ENCODE measurements at regions not wholly inside any gene's neighbourhood (a gene's known extent, or its start where the extent isn't known, plus 50 kb on each side); places are given as distances from the start of the nearest gene placed in this dataset.
A peak's percentile ranks its signal among the peaks of the same experiment; 100 is the strongest.
"Not testable (repeated sequence)": the region's sequence is repeated elsewhere in the genome, so short reads cannot be mapped to it uniquely, and the experiment has no call there.

GRCh38 chr18:30929718-30930117, 112.8 kb downstream of the DSC3 start:
- no peak for DNase-seq

- no peak for DNase-seq
Observed at GRCh38 chr18:30929065-30929464, 113.5 kb downstream of the DSC3 start.

DNA sequence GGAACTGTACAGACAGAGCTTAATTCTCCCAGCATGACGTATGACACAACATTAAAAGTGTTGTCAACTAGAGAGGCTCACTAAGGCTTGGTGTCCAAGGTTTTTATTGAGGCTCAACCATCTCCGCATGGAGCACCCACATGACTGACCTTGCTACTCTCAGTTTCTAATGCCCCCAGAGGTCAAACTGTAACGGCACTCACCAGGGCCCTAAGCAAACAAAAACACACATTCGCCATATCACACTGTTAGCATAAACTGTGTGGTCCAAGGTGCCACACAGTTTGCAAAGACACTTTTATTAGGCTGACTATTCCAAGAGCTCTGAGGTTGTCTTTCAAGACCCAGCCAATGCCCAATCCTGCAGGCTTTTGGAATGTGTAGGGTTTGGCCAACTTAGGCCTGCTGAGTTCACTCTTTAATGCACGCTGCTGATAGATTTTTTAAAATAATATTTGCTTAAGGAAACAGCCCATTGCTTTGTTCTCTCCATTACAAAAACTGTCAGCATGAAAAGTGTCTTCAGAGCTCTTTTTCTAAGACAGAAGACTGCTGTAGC, 114.9 kb downstream of the DSC3 start:
- DNase-seq: no peak

DNA sequence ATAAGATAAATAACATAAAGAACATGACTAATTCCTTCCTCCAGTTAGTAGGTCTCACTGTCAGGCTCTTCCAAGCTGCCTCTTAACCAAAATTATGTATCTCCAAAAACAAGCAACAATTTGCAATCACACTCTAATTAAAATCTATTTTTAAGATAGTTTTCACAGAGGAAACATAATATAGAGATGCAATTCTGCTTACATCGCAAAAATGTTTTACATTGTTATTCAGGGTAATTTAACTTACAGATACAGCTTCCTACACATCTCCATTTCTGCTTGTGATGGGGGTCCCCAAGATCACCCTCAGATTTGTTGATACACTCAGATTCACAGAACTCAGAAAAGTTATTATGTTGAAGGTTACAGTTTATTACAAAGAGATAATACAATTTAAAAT, 115.5 kb downstream of the DSC3 start:
- DNase-seq: no peak

DNA sequence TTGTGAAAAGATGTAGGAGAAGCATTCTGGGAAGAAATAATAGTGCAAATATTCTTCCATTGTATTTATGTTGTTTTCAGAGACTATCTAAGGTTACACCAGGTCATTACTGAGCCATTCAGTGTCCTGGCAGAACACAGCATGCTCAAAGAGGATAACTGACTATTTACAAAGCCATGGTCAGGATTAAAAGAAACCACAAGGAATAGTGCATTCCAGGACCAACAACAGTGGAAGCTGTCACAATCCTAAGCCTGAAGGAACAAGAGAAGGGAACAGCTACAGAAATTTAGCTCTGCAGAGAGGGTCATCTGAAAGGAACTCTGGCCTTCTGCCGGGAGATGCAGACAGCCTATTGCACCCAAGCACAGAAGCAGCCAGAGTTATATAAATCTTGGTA, 116.7 kb downstream of the DSC3 start:
- no peak for DNase-seq

GRCh38 chr18:30920757-30921156, 121.8 kb downstream of the DSC3 start:
- no peak for DNase-seq

GRCh38 chr18:30920351-30920750, 122.2 kb downstream of the DSC3 start:
- no peak for DNase-seq

- DNase-seq: no peak
Observed at GRCh38 chr18:30917651-30918050, 124.9 kb downstream of the DSC3 start.

DNA sequence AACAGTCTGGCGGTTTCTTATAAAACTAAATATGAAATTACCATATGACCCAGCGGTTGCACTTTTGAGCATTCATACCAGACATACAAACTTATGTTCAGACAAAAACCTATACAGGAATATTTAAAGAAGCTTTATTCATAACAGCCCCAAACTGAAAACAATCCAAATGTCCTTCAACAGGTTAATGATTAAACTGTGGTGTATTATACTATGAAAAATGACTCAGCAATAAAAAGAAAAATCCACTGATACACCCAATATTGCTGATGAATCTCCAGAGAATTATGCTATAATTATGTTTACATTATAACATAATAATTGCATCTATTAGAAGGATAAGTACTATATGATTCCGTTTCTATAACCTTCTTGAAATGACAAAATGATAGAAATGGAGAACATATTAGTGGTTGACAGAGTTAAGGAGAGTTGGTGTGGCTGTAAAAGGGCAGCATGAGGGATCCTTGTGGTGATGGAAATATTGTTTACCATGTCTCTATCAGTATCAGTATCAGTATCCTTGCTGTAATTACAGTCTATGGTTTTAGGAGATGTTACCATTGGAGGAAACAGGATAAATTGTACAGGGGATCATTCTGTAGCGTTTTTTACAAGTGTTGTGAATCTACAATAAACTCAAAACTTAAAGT, 127.1 kb downstream of the DSC3 start:
- no peak for DNase-seq

GRCh38 chr18:30908381-30908780, 134.2 kb downstream of the DSC3 start:
- DNase-seq: no peak

DNA sequence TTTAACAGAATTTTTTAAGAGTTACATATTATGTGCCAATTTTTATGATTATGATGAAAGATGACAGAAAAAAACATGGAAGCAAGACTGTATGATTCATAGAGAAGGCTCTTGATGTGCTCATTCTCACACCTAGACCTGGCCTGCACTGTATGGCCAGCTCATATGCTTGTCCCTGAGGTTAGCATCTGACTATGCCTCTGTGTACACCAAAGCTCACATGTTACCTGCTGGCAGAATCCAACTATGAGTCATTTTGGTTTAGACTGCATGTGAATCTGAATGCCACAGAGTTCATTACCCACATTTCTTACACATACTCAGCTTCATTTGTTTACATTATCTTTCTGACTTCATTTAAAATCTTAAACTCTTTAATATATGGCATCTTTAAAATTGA, 139.0 kb downstream of the DSC3 start:
- no peak for DNase-seq

DNA sequence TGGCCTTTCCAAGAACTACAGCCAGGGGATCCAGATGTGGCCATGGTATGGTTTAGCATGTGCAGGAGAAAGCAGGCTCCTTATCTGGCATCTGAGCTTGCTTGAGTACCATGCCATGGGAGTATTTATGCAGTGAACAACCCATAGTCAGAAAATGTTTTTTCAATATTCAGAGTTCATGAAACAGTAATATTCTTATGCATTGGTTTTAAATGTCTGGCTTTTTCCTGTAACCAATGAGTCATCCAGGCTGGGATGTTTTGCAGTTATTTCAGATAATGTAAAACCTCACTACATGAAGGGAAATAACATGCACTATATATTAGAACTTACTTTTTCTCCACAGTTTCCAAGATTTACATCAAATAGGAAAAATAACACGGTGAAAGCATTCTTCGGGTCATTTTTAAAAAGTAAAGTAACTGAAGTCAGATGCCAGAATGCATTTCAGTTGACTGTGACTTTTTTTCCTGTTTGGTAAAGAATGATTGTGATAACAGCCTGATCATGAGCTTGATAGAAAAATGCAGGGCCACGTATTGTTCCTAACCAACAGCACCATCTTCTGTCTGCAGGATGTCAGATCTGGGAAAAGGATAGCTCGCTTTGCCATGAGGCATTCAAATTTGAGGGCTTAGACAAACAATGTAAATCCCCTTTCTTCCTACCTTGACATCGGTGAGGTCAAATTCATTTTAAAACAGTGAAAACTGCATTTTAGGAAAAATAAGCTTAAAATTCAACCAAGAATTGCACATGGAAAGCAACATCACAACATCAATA, 152.8 kb downstream of the DSC3 start:
- DNase-seq: peak in 19 of 56 donors; percentile 0 to 29 (median 4)

- no peak for DNase-seq
Observed at GRCh38 chr18:30888344-30888743, 154.2 kb downstream of the DSC3 start.

DNA sequence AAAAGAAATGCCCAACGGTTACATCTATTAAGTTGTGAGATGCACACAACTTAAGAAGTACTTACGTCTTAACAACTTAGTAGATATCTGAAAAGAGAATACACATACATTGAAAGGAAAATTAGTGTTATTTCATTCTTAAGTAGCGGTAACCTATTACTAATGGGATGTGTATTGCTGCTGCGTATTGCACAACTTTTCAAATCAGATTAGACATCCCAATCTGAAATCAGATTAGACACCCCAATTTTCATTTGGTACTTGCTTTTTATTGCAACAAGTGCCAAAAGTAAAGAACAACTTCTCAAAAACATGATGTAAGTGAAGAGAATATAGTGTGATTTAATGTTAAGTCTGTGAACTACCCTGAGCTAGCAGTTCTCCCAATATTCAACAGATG, 155.5 kb downstream of the DSC3 start:
- no peak for DNase-seq

- DNase-seq: no peak
Observed at GRCh38 chr18:30870466-30870865, 172.1 kb downstream of the DSC3 start.

GRCh38 chr18:30862900-30863299, 179.6 kb downstream of the DSC3 start:
- peak in 30 of 56 donors; percentile 0 to 73 (median 22) for DNase-seq

DNA sequence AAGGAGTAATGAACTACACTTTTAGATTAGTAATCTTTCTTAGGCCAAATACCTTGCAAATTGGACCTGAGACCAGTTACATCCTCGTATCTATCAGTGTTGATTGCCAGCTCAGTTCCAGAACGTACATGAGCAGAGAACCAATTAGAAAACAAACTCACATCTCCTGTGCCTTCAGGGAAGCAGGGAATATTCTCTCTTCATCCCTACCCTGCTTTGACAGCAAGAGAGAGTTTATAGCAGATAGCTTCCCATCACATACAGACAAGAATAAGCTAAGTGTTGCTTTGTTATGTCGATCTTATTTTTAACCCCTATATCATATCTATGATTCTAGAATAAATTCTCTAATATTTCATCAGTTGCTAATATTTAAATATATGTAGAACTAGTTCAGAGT, 181.8 kb downstream of the DSC3 start:
- DNase-seq: no peak

GRCh38 chr18:30859036-30859435, 183.5 kb downstream of the DSC3 start:
- DNase-seq: no peak

DNA sequence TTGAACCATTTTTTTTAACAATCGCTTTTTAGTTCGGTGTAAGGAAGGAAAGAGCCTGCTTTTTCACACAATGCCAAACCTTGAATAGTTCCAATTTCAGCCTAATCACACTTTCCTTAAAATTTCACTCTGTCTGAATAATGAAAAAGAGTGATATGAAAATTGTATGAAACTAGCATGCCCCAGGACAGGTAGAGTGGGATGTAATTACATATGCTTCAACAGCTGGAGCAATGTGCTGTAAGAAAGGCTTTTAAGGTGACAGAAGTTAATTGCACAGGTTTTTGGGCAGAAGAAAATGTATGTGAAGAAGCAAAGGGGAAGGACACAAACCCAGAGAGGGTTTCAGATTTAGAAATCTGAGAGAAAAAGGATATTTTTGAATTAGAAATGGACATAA, 184.0 kb downstream of the DSC3 start:
- no peak for DNase-seq

- no peak for DNase-seq
Observed at GRCh38 chr18:30855762-30856161, 186.8 kb downstream of the DSC3 start.

DNA sequence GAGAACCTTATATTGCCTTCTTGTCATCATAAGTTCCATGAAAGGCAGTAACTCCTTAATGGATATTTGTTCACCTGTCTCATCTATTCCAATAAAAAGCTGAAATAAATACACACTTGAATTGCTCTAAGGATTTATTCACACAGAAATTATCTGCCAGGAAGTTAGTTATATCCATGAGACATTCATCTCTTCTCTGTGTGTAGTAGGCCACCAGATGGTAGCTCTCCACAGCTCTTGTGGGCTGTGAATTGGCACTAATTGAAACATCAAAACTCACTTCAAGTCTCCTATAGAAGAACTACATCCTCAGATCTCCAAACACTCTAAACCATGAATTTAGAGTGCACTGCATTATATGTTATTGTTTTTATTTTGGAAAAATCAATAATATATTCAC, 189.6 kb downstream of the DSC3 start:
- no peak for DNase-seq

DNA sequence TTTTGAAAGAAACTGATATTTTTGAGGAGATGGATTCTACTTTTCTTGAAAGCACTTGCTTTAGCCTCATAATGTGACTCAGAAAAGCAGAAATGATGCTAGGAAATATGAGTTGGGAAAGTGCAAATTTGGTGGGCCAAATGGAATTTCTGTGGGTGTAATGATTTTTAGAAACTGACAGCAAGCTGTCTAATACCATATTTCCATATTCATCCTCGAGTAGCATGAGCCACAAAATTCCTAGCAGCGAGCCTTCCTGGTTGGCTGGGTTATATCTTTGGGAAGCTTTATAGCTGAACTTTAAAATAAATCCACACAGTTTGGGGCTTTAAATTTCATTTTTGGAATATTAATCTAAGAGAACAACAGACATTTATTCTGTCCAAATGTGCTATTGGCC, 190.0 kb downstream of the DSC3 start:
- no peak for DNase-seq

DNA sequence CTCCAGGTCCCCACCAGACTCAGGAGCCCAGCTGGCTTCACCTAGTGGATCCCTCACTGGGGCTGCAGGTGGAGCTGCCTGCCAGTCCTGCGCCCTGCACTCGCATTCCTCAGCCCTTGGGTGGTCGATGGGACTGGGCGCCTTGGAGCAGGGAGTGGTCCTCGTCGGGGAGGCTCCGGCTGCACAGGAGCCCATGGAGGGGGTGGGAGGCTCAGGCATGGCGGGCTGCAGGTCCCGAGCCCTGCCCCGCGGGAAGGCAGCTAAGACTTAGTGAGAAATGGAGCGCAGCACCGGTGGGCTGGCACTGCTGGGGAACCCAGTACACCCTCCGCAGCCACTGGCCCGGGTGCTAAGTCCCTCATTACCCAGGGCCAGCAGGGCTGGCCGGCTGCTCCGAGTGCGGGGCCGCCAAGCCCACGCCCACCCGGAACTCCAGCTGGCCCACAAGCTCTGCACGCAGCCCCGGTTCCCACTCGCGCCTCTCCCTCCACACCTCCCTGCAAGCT, 203.4 kb downstream of the DSC3 start:
- DNase-seq: not testable (repeated sequence)

All from nucleus accumbens (tissue), 56 donors.